H1 (cell line): ENCODE measurements at regions not wholly inside any gene's neighbourhood (a gene's known extent, or its start where the extent isn't known, plus 50 kb on each side); places are given as distances from the start of the nearest gene placed in this dataset.

ENCODE experiments used
- CTCF ChIA-PET: fragments of 300-600 bp; sonication (Branson Sonifier 250); formaldehyde crosslinking; loops from one replicate; lab custom pipeline; 2021; ENCODE audit not compliant: partially characterized antibody; lab: Charles Lee
- POLR2A ChIA-PET: fragments of 300-600 bp; sonication (Branson Sonifier 250); formaldehyde crosslinking; loops from one replicate; lab custom pipeline; 2021; ENCODE audit warnings: inconsistent platforms; ENCODE audit not compliant: partially characterized antibody; lab: Charles Lee
- DNase-seq, 2 experiments: peaks; one replicate each; pipeline versions ENCODE4 v3.0.0 to v3.0.0-alpha.2; 2010 to 2022; ENCODE audit warnings: low spot score in 2 of 2, low read depth in 1 of 2, mixed read lengths in 1 of 2
- FAIRE-seq: peaks from 2 replicates; lab custom pipeline; 2011; peaks lifted over from hg19 to GRCh38; lab: Jason Lieb, UNC
- H2AFZ ChIP-seq: 2 replicates; pipeline ENCODE4 v1.8.1; 2012; ENCODE audit warnings: low read length, inconsistent platforms
- H2AK5ac ChIP-seq: 2 replicates; pipeline ENCODE4 v1.6.1; 2013; ENCODE audit warnings: low read depth, low read length
- H2BK120ac ChIP-seq: replicated peaks from 2 replicates; pipeline ENCODE3; 2013; ENCODE audit warnings: low read depth, low read length, inconsistent platforms
- H2BK12ac ChIP-seq: 2 replicates; pipeline ENCODE4 v1.6.1; 2013; ENCODE audit warnings: low read depth, low read length
- H2BK15ac ChIP-seq: 2 replicates; pipeline ENCODE4 v1.6.1; 2013; ENCODE audit warnings: low read length
- H2BK20ac ChIP-seq: 2 replicates; pipeline ENCODE4 v1.6.1; 2013; ENCODE audit warnings: low read length
- H2BK5ac ChIP-seq: 2 replicates; pipeline ENCODE4 v1.6.1; 2013; ENCODE audit warnings: low read depth, low read length
- H3K14ac ChIP-seq: 2 replicates; pipeline ENCODE4 v1.6.1; 2013; ENCODE audit warnings: inconsistent platforms; ENCODE audit not compliant: insufficient read length
- H3K18ac ChIP-seq: 2 replicates; pipeline ENCODE4 v1.6.1; 2013; ENCODE audit warnings: low read length; ENCODE audit errors: extremely low read depth
- H3K23ac ChIP-seq: 2 replicates; pipeline ENCODE4 v1.6.1; 2013; ENCODE audit warnings: inconsistent platforms; ENCODE audit not compliant: insufficient read length
- H3K23me2 ChIP-seq: 2 replicates; pipeline ENCODE4 v1.6.1; 2013; ENCODE audit warnings: low read depth, low read length
- H3K27ac ChIP-seq: 2 replicates; pipeline ENCODE4 v1.6.1; 2011; ENCODE audit warnings: low read depth, low read length, inconsistent platforms
- H3K27me3 ChIP-seq, 4 experiments: replicated peaks in 1 of 4; 1 replicate in 1 of 4; 2 replicates in 3 of 4; pipeline versions ENCODE4 v1.6.1 to v1.8.1; 2011 to 2013; ENCODE audit warnings: low read length in 3 of 4, mild to moderate bottlenecking in 3 of 4, inconsistent platforms in 2 of 4, mixed read lengths in 2 of 4, moderate library complexity in 1 of 4; ENCODE audit not compliant: control insufficient read depth in 3 of 4, insufficient read depth in 3 of 4; ENCODE audit errors: extremely low read depth in 1 of 4
- H3K36me3 ChIP-seq, 4 experiments: 2 replicates each; pipeline versions ENCODE4 v1.6.1 to v1.8.1; 2011 to 2013; ENCODE audit warnings: mild to moderate bottlenecking in 4 of 4, low read length in 3 of 4, moderate library complexity in 2 of 4, control low read depth in 1 of 4, inconsistent platforms in 1 of 4; ENCODE audit not compliant: insufficient read depth in 4 of 4, control insufficient read depth in 2 of 4
- H3K4ac ChIP-seq: replicated peaks from 2 replicates; pipeline ENCODE3; 2013; ENCODE audit warnings: low read length, low read depth, mixed read lengths, inconsistent platforms; ENCODE audit not compliant: insufficient read length
- H3K4me1 ChIP-seq, 4 experiments: replicated peaks in 1 of 4; 1 replicate in 1 of 4; 2 replicates in 3 of 4; pipeline versions ENCODE4 v1.6.1 to v1.8.1; 2011 to 2013; ENCODE audit warnings: low read length in 3 of 4, inconsistent platforms in 2 of 4, mixed read lengths in 1 of 4; ENCODE audit not compliant: insufficient read depth in 4 of 4, control insufficient read depth in 3 of 4
- H3K4me2 ChIP-seq, 2 experiments: 2 replicates each; pipeline versions ENCODE4 v1.6.1 to v1.8.1; 2011 to 2013; ENCODE audit warnings: low read depth in 2 of 2, low read length in 2 of 2, control low read depth in 1 of 2, inconsistent platforms in 1 of 2, mild to moderate bottlenecking in 1 of 2; ENCODE audit not compliant: insufficient read depth in 1 of 2
- H3K4me3 ChIP-seq, 4 experiments: fragments of 200-600, 300-600 bp in 1 of 4; sonication (generic), shearing (Covaris generic), sonication (Bioruptor Twin) in 1 of 4; 2 replicates each; pipeline versions ENCODE4 v1.5.1 to v1.8.1; 2011 to 2016; ENCODE audit warnings: low read length in 4 of 4, low read depth in 3 of 4, control low read depth in 2 of 4, inconsistent platforms in 2 of 4, mild to moderate bottlenecking in 2 of 4, mixed read lengths in 1 of 4, moderate library complexity in 1 of 4; ENCODE audit not compliant: insufficient read depth in 2 of 4; ENCODE audit errors: extremely low read depth in 1 of 4
- H3K56ac ChIP-seq: replicated peaks from 2 replicates; pipeline ENCODE3; 2013; ENCODE audit warnings: low read depth, mild to moderate bottlenecking, mixed read lengths, low read length, inconsistent platforms; ENCODE audit not compliant: insufficient read length
- H3K79me1 ChIP-seq: 2 replicates; pipeline ENCODE4 v1.6.1; 2013; ENCODE audit warnings: low read depth, low read length, control low read depth
- H3K79me2 ChIP-seq, 2 experiments: 2 replicates each; pipeline versions ENCODE4 v1.6.1 to v1.8.1; 2012 to 2013; ENCODE audit warnings: low read length in 2 of 2, mild to moderate bottlenecking in 2 of 2, inconsistent platforms in 1 of 2; ENCODE audit not compliant: insufficient read depth in 2 of 2, control insufficient read depth in 1 of 2
- H3K9ac ChIP-seq, 4 experiments: replicated peaks in 1 of 4; 1 replicate in 1 of 4; 2 replicates in 3 of 4; pipeline versions ENCODE4 v1.6.1 to v1.8.1; 2011 to 2013; ENCODE audit warnings: low read depth in 3 of 4, low read length in 3 of 4, control low read depth in 2 of 4, mild to moderate bottlenecking in 2 of 4, moderate library complexity in 2 of 4, inconsistent platforms in 1 of 4; ENCODE audit errors: extremely low read depth in 1 of 4
- H3K9me3 ChIP-seq, 2 experiments: 2 replicates each; pipeline versions ENCODE4 v1.6.1 to v1.8.1; 2012 to 2013; ENCODE audit warnings: mild to moderate bottlenecking in 2 of 2, moderate library complexity in 2 of 2, control low read depth in 1 of 2, inconsistent platforms in 1 of 2, low read depth in 1 of 2, low read length in 1 of 2, mixed read lengths in 1 of 2; ENCODE audit not compliant: insufficient read depth in 2 of 2
- H4K20me1 ChIP-seq, 2 experiments: replicated peaks in 1 of 2; 2 replicates each; pipeline versions ENCODE3 to v1.8.1; 2011 to 2013; ENCODE audit warnings: inconsistent platforms in 2 of 2, low read length in 2 of 2, mild to moderate bottlenecking in 1 of 2; ENCODE audit not compliant: insufficient read depth in 2 of 2, control insufficient read depth in 1 of 2
- H4K5ac ChIP-seq: 2 replicates; pipeline ENCODE4 v1.6.1; 2013; ENCODE audit warnings: low read length, low read depth, mixed read lengths, inconsistent platforms; ENCODE audit not compliant: insufficient read length
- H4K8ac ChIP-seq: 2 replicates; pipeline ENCODE4 v1.8.0; 2013; ENCODE audit warnings: mild to moderate bottlenecking, moderate library complexity, low read length, inconsistent platforms; ENCODE audit not compliant: insufficient read depth; ENCODE audit errors: extremely low read depth
- H4K91ac ChIP-seq: replicated peaks from 2 replicates; pipeline ENCODE3; 2013; ENCODE audit warnings: low read length, mixed read lengths, inconsistent platforms; ENCODE audit not compliant: insufficient read length
- NRF1 ChIP-seq: IDR thresholded peaks from 2 replicates; pipeline ENCODE4 v1.6.1; 2011; ENCODE audit warnings: mild to moderate bottlenecking, low read depth, low read length, improper control_type of control experiment
- RXRA ChIP-seq: IDR thresholded peaks from 2 replicates; pipeline ENCODE4 v1.6.1; 2011; ENCODE audit warnings: low read depth, mild to moderate bottlenecking, low read length, moderate library complexity; ENCODE audit not compliant: insufficient read depth
- ZNF274 ChIP-seq: IDR thresholded peaks from 2 replicates; pipeline ENCODE4 v1.7.0; 2012; ENCODE audit warnings: low read length, borderline replicate concordance; ENCODE audit errors: extremely low read depth
- WGBS, 2 experiments: shearing (Covaris generic) in 1 of 2; methylation state at CpG; one replicate each; pipeline versions ENCODE4 v1.1.6 to v1.1.7; 2013 to 2015; ENCODE audit warnings: low lambda C conversion rate in 2 of 2, mixed read lengths in 2 of 2, inconsistent platforms in 1 of 2, low coverage in 1 of 2, missing lambda C conversion rate in 1 of 2; ENCODE audit not compliant: insufficient replicate concordance in 2 of 2, insufficient coverage in 1 of 2, insufficient read length in 1 of 2; ENCODE audit errors: extremely low coverage in 1 of 2, missing lambda C conversion rate in 1 of 2; 5-methylcytosine and 5-hydroxymethylcytosine counted together

GRCh38 chr9:84151236-84151635 lies 170.6 kb downstream of the RMI1 start:
- no peak overlapping the region for H2AK5ac ChIP-seq
- no peak overlapping the region for H3K23ac ChIP-seq
- H3K14ac ChIP-seq = no peak overlapping the region
- FAIRE-seq (peak; percentile 86), DNase-seq (no peak)
- H3K18ac ChIP-seq = no peak overlapping the region
- no peak overlapping the region for H4K8ac ChIP-seq
- H3K36me3 ChIP-seq = no peaks in the 10 kb centered on the region
- no peak overlapping the region for H2BK5ac ChIP-seq
- CTCF ChIA-PET = interaction anchor here (0.7 to 2.0 kb wide), 3 partner anchors 21 to 230 kb away, joined by 3 to 13 read pairs (median 3); partner anchors contain the start of gene KIF27
- H3K9ac ChIP-seq = no peak overlapping the region
- no peaks in the 10 kb centered on the region for H3K79me2 ChIP-seq
- no peaks in the 10 kb centered on the region for H3K9me3 ChIP-seq
- H3K4me1 ChIP-seq = peaks cover 0 to 6% (median 2%) of the 10 kb centered on the region in 4 experiments; a peak in 5 of 7 replicates
- 11% methylated on average over 5 of the region's 5 CpGs; no CpG with 5 or more reads in 1 of the 2 experiments for WGBS, 2 experiments
- H3K56ac ChIP-seq = no peak overlapping the region
- no peak overlapping the region for H3K4me3 ChIP-seq
- POLR2A ChIA-PET = interaction anchor here (0.7 to 1.1 kb wide), 3 partner anchors 11 to 230 kb away, joined by 3 to 4 read pairs (median 3); partner anchors contain the start of gene KIF27
- no peak overlapping the region for H4K5ac ChIP-seq
- no peak overlapping the region for H2AFZ ChIP-seq
- no peak overlapping the region for H2BK20ac ChIP-seq
- H2BK15ac ChIP-seq = no peak overlapping the region
- H3K4me2 ChIP-seq = peak overlapping the region in 1 of 2 experiments; percentile 7; a peak in 1 of 4 replicates
- no peaks in the 10 kb centered on the region; the same call in 1 of the 2 replicates for H3K23me2 ChIP-seq
- peaks cover 5% of the 10 kb centered on the region in 2 experiments for H4K20me1 ChIP-seq
- no peak overlapping the region for H3K4ac ChIP-seq
- no peak overlapping the region for H3K27ac ChIP-seq
- H4K91ac ChIP-seq = no peak overlapping the region
- H3K79me1 ChIP-seq = no peaks in the 10 kb centered on the region
- H3K27me3 ChIP-seq = peaks cover 3 to 51% (median 32%) of the 10 kb centered on the region in 4 experiments
- no peak overlapping the region for H2BK12ac ChIP-seq
- TF ChIP-seq ZNF274 (no peak), RXRA (no peak), NRF1 (no peak)
- H2BK120ac ChIP-seq = no peak overlapping the region
